ENCODE measurements at regions not wholly inside any gene's neighbourhood (a gene's known extent, or its start where the extent isn't known, plus 50 kb on each side); places are given as distances from the start of the nearest gene placed in this dataset.

GRCh38 chr10:4721999-4722753 lies 103.8 kb upstream of the AKR1E2 start:
- H3K36me3 ChIP-seq = no peaks in the 10 kb centered on the region
- H3K27me3 ChIP-seq = no peaks in the 10 kb centered on the region
- intact Hi-C loops (cut with DNase I) = no loop called here
- H3K27ac ChIP-seq = no peak overlapping the region
- TF ChIP-seq CTCF (IDR thresholded peaks at IDR 0.05) (no peak), POLR2A (IDR thresholded peaks at IDR 0.05) (no peak), EP300 (IDR thresholded peaks at IDR 0.05) (no peak)
- 97 to 98% (median 97%) methylated on average over 3 of the region's 3 CpGs for WGBS, 3 donors
- H3K4me3 ChIP-seq = no peak overlapping the region
- no peak for DNase-seq
- H3K4me1 ChIP-seq (ENCODE audit: insufficient read depth) = no peaks in the 10 kb centered on the region
- H3K9me3 ChIP-seq = no peaks in the 10 kb centered on the region

- H3K27ac ChIP-seq = no peak overlapping the region
- 55 to 70% (median 66%) methylated on average over 1 of the region's 1 CpG for WGBS, 3 donors
- no peak for DNase-seq
- no peaks in the 10 kb centered on the region for H3K9me3 ChIP-seq
- no peak overlapping the region for H3K4me3 ChIP-seq
- intact Hi-C loops (cut with DNase I) = no loop called here
- H3K4me1 ChIP-seq (ENCODE audit: insufficient read depth) = no peaks in the 10 kb centered on the region
- TF ChIP-seq EP300 (IDR thresholded peaks at IDR 0.05) (no peak), POLR2A (IDR thresholded peaks at IDR 0.05) (no peak), CTCF (IDR thresholded peaks at IDR 0.05) (no peak)
- H3K27me3 ChIP-seq = no peaks in the 10 kb centered on the region
- no peaks in the 10 kb centered on the region for H3K36me3 ChIP-seq
These were observed 105.5 kb upstream of the AKR1E2 start for GRCh38 chr10:4720463-4720862.

- TF ChIP-seq POLR2A (IDR thresholded peaks at IDR 0.05) (no peak), CTCF (IDR thresholded peaks at IDR 0.05) (no peak), EP300 (IDR thresholded peaks at IDR 0.05) (no peak)
- H3K27ac ChIP-seq = no peak overlapping the region
- H3K27me3 ChIP-seq = no peaks in the 10 kb centered on the region
- no peaks in the 10 kb centered on the region for H3K4me1 ChIP-seq (ENCODE audit: insufficient read depth)
- DNase-seq = no peak
- WGBS, 3 donors = 92 to 96% (median 95%) methylated on average over 2 of the region's 2 CpGs
- H3K9me3 ChIP-seq = no peaks in the 10 kb centered on the region
- no peaks in the 10 kb centered on the region for H3K36me3 ChIP-seq
- intact Hi-C loops (cut with DNase I) = no loop called here
- no peak overlapping the region for H3K4me3 ChIP-seq
These were observed 106.3 kb upstream of the AKR1E2 start for GRCh38 chr10:4719671-4720070.

GRCh38 chr10:4719036-4719435 lies 107.0 kb upstream of the AKR1E2 start:
- DNase-seq = no peak
- 65 to 75% (median 68%) methylated on average over 1 of the region's 1 CpG for WGBS, 3 donors
- H3K27me3 ChIP-seq = no peaks in the 10 kb centered on the region
- intact Hi-C loops (cut with DNase I) = no loop called here
- no peaks in the 10 kb centered on the region for H3K9me3 ChIP-seq
- TF ChIP-seq CTCF (IDR thresholded peaks at IDR 0.05) = no peak
- TF ChIP-seq POLR2A (IDR thresholded peaks at IDR 0.05) = no peak
- no peak for TF ChIP-seq EP300 (IDR thresholded peaks at IDR 0.05)
- no peak overlapping the region for H3K4me3 ChIP-seq
- no peak overlapping the region for H3K27ac ChIP-seq
- no peaks in the 10 kb centered on the region for H3K4me1 ChIP-seq (ENCODE audit: insufficient read depth)
- H3K36me3 ChIP-seq = no peaks in the 10 kb centered on the region
